ENCODE measurements at regions not wholly inside any gene's neighbourhood (a gene's known extent, or its start where the extent isn't known, plus 50 kb on each side); places are given as distances from the start of the nearest gene placed in this dataset.

GRCh38 chr13:67620665-67621064 is 390.5 kb upstream of the PCDH9 start:
- TF ChIP-seq CTCF (IDR thresholded peaks at IDR 0.05; ENCODE audit: unreplicated experiment in 3 of 3) = no peak
- H3K27me3 Mint-ChIP-seq (ENCODE audit: low read depth) = no peaks in the 10 kb centered on the region
- no peaks in the 10 kb centered on the region for H3K36me3 Mint-ChIP-seq (ENCODE audit: low read depth)
- H3K9me3 Mint-ChIP-seq = no peaks in the 10 kb centered on the region
- no peak overlapping the region for H3K4me3 Mint-ChIP-seq
- no peak overlapping the region for H3K27ac Mint-ChIP-seq
- H3K4me1 Mint-ChIP-seq = no peaks in the 10 kb centered on the region

GRCh38 chr13:67619995-67620380 is 389.9 kb upstream of the PCDH9 start:
- Mint-ChIP-seq H3K27ac (no peak overlapping the region), H3K27me3 (ENCODE audit: low read depth) (no peaks in the 10 kb centered on the region), H3K4me1 (no peaks in the 10 kb centered on the region), H3K4me3 (no peak overlapping the region), H3K36me3 (ENCODE audit: low read depth) (no peaks in the 10 kb centered on the region), H3K9me3 (no peaks in the 10 kb centered on the region)
- no peak for TF ChIP-seq CTCF (IDR thresholded peaks at IDR 0.05; ENCODE audit: unreplicated experiment in 3 of 3)

- TF ChIP-seq CTCF (IDR thresholded peaks at IDR 0.05; ENCODE audit: unreplicated experiment in 3 of 3) = no peak
- no peak overlapping the region for H3K27ac Mint-ChIP-seq
Observed at GRCh38 chr13:67619351-67619994, 389.3 kb upstream of the PCDH9 start.

GRCh38 chr13:67614579-67614978 is 384.4 kb upstream of the PCDH9 start:
- H3K4me1 Mint-ChIP-seq = no peaks in the 10 kb centered on the region
- no peak overlapping the region for H3K4me3 Mint-ChIP-seq
- H3K27me3 Mint-ChIP-seq (ENCODE audit: low read depth) = no peaks in the 10 kb centered on the region
- no peak for TF ChIP-seq CTCF (IDR thresholded peaks at IDR 0.05; ENCODE audit: unreplicated experiment in 3 of 3)
- H3K9me3 Mint-ChIP-seq = no peaks in the 10 kb centered on the region
- H3K27ac Mint-ChIP-seq = no peak overlapping the region
- H3K36me3 Mint-ChIP-seq (ENCODE audit: low read depth) = no peaks in the 10 kb centered on the region

More at GRCh38 chr13:67619351-67619994, 389.3 kb upstream of the PCDH9 start:
- Mint-ChIP-seq H3K27me3 (ENCODE audit: low read depth) (no peaks in the 10 kb centered on the region), H3K9me3 (no peaks in the 10 kb centered on the region), H3K4me3 (no peak overlapping the region), H3K36me3 (ENCODE audit: low read depth) (no peaks in the 10 kb centered on the region), H3K4me1 (no peaks in the 10 kb centered on the region)

DNA sequence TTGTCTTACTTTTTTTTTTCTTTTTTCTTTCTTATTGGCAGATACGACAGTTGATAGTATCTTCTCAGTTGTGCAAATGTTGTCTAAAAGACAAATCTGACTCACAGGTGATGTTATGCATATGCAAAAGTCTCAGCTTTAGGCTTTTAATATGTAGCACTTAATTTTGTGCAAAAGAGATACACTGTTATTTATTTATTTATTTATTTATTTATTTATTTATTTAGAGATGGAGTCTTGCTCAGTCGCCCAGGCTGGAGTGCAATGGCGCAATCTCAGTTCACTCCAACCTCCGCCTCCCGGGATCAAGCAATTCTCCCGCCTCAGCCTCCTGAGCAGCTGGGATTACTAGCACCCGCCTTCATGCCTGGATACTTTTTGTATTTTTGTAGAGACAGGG is 383.9 kb upstream of the PCDH9 start:
- H3K4me3 Mint-ChIP-seq = no peak overlapping the region
- no peaks in the 10 kb centered on the region for H3K27me3 Mint-ChIP-seq (ENCODE audit: low read depth)
- H3K36me3 Mint-ChIP-seq (ENCODE audit: low read depth) = no peaks in the 10 kb centered on the region
- no peaks in the 10 kb centered on the region for H3K4me1 Mint-ChIP-seq
- no peak overlapping the region for H3K27ac Mint-ChIP-seq
- no peak for TF ChIP-seq CTCF (IDR thresholded peaks at IDR 0.05; ENCODE audit: unreplicated experiment in 3 of 3)
- no peaks in the 10 kb centered on the region for H3K9me3 Mint-ChIP-seq

DNA sequence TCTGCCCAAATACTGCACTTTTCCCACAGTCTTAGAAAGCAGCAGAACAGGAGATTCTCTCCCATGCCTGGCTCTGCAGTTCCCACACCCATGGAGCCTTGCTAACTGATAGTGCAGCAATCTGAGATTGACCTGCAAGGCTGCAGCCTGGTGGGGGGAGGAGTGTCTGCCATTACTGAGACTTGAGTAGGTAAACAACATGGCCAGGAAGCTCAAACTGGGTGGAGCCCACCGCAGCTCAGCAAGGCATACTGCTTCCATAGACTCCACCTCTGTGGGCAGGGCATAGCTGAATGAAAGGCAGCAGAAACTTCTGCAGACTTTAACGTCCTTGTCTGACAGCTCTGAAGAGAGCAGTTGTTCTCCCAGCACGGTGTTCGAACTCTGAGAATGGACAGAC is 358.5 kb upstream of the PCDH9 start:
- peaks cover 11% of the 10 kb centered on the region for H3K9me3 Mint-ChIP-seq
- no peak for TF ChIP-seq CTCF (IDR thresholded peaks at IDR 0.05; ENCODE audit: unreplicated experiment in 3 of 3)
- H3K36me3 Mint-ChIP-seq (ENCODE audit: low read depth) = no peaks in the 10 kb centered on the region
- no peaks in the 10 kb centered on the region for H3K27me3 Mint-ChIP-seq (ENCODE audit: low read depth)
- H3K27ac Mint-ChIP-seq = no peak overlapping the region
- no peak overlapping the region for H3K4me3 Mint-ChIP-seq
- no peaks in the 10 kb centered on the region for H3K4me1 Mint-ChIP-seq

Measured in nephron (organoid).